T-helper 2 cell treated with Interferon-gamma antibody and Interleukin-4, amounts not matched to agents 5 μg/mL and 100 μg/mL, for 36 hours (primary cell): ENCODE measurements at regions not wholly inside any gene's neighbourhood (a gene's known extent, or its start where the extent isn't known, plus 50 kb on each side); places are given as distances from the start of the nearest gene placed in this dataset.

ENCODE experiments used
- DNase-seq: peaks from one replicate; pipeline ENCODE4 v3.0.0; 2021; ENCODE audit warnings: low spot score
- H3K27ac Mint-ChIP-seq: one replicate; pipeline ENCODE4 v1.8.0; 2021; ENCODE audit warnings: mild to moderate bottlenecking, mixed read lengths
- H3K27me3 Mint-ChIP-seq: one replicate; pipeline ENCODE4 v1.8.0; 2021; ENCODE audit warnings: low read depth, mixed read lengths
- H3K36me3 Mint-ChIP-seq: one replicate; pipeline ENCODE4 v1.8.0; 2021; ENCODE audit warnings: low read depth, mixed read lengths
- H3K4me1 Mint-ChIP-seq: one replicate; pipeline ENCODE4 v1.8.0; 2021; ENCODE audit warnings: low read depth, mixed read lengths
- H3K4me3 Mint-ChIP-seq: one replicate; pipeline ENCODE4 v1.8.0; 2022; ENCODE audit warnings: mild to moderate bottlenecking, moderate library complexity, mixed read lengths
- H3K9me3 Mint-ChIP-seq: one replicate; pipeline ENCODE4 v1.8.0; 2021; ENCODE audit warnings: mixed read lengths

- Mint-ChIP-seq H3K4me1 (no peaks in the 10 kb centered on the region), H3K4me3 (no peak overlapping the region), H3K27me3 (no peaks in the 10 kb centered on the region), H3K9me3 (peaks cover 49% of the 10 kb centered on the region), H3K27ac (no peak overlapping the region), H3K36me3 (no peaks in the 10 kb centered on the region)
- DNase-seq: no peak
Observed at GRCh38 chr10:36506697-36507496, 618.5 kb upstream of the ANKRD30A start.

DNA sequence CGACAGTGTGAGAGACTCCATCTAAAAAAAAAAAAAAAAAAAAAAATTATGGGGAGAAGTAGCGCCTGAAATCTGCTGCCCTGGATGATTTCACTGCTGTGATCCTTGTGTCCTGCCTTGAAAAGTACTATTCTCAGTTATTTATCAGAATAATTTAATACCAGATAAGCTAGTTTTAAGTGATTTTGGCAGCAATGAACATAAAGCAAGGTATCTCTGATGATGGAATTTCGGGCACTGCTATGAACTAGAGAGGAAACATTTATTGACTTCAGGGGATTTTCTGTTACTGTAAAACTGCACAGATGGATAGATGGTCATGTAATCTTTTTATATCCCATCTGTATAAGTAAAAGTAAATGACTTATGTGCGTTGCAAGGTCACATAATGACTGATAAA lies 619.1 kb upstream of the ANKRD30A start:
- no peak overlapping the region for H3K4me3 Mint-ChIP-seq
- no peak overlapping the region for H3K27ac Mint-ChIP-seq
- DNase-seq: no peak
- no peaks in the 10 kb centered on the region for H3K36me3 Mint-ChIP-seq
- no peaks in the 10 kb centered on the region for H3K4me1 Mint-ChIP-seq
- peaks cover 50% of the 10 kb centered on the region for H3K9me3 Mint-ChIP-seq
- no peaks in the 10 kb centered on the region for H3K27me3 Mint-ChIP-seq

DNA sequence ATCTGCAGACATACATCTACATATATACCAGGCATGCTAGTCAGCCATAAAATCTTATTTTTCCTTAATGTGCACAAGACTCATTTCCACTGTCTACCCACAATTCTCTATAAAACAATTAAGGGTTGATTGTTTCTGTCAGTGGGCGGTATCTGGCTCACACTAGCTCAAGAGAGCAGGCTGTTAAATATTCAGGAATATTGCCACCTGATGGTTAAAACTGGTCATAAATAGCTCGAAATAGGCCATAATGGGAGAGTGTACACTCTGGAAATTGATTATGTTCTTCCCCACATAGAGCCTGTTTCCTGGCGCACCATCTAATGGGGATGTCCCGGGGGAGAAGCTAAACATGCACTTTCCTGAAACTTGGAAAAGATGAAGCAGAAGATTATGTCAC lies 620.6 kb upstream of the ANKRD30A start:
- Mint-ChIP-seq H3K36me3 (no peaks in the 10 kb centered on the region), H3K27me3 (no peaks in the 10 kb centered on the region), H3K9me3 (peaks cover 52% of the 10 kb centered on the region), H3K4me3 (no peak overlapping the region), H3K27ac (no peak overlapping the region), H3K4me1 (no peaks in the 10 kb centered on the region)
- no peak for DNase-seq

DNA sequence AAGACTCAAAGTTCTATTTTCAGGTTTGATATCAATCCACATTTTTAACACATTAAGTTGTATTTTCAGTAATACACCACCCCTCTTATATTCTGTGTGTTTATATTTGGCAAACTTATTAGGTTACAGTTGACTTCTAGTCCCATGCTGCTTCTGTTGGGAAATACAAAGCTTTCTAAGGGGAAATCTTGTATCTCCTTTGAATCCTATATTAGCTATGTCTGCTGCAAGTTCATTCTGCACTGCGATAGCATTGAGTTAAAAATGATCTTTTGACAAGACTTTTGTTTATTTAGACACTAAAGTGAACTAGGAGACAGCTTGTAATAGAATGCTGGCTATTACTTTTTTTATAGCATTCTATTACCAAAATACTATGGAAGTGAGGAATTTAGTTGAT lies 625.1 kb upstream of the ANKRD30A start:
- no peak overlapping the region for H3K4me3 Mint-ChIP-seq
- no peaks in the 10 kb centered on the region for H3K4me1 Mint-ChIP-seq
- no peaks in the 10 kb centered on the region for H3K36me3 Mint-ChIP-seq
- peaks cover 37% of the 10 kb centered on the region for H3K9me3 Mint-ChIP-seq
- no peak overlapping the region for H3K27ac Mint-ChIP-seq
- no peak for DNase-seq
- no peaks in the 10 kb centered on the region for H3K27me3 Mint-ChIP-seq

GRCh38 chr10:36499693-36500092 lies 625.7 kb upstream of the ANKRD30A start:
- no peaks in the 10 kb centered on the region for H3K4me1 Mint-ChIP-seq
- H3K36me3 Mint-ChIP-seq: no peaks in the 10 kb centered on the region
- no peak for DNase-seq
- H3K27ac Mint-ChIP-seq: no peak overlapping the region
- H3K9me3 Mint-ChIP-seq: peaks cover 37% of the 10 kb centered on the region
- H3K4me3 Mint-ChIP-seq: no peak overlapping the region
- no peaks in the 10 kb centered on the region for H3K27me3 Mint-ChIP-seq

DNA sequence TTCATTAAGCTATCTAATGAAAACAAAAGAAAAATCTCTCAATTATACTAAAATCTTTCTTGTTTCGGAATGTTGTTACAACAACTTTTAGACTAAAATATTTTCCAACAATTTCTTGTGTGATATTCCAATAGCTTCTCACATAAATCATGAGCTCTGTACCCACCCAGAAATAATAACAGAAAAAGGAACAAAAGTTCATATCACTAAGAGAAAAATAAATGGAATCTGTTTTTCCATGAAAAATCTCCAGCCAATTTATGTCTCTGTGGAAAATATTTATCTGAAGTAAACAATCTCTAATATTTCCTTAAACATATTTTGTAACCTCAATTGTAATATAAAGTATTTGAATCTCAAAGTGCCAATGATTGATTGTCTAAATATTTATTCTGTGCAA lies 628.6 kb upstream of the ANKRD30A start:
- Mint-ChIP-seq H3K4me3 (no peak overlapping the region), H3K27me3 (no peaks in the 10 kb centered on the region), H3K4me1 (no peaks in the 10 kb centered on the region), H3K9me3 (peaks cover 28% of the 10 kb centered on the region), H3K27ac (no peak overlapping the region), H3K36me3 (no peaks in the 10 kb centered on the region)
- DNase-seq: no peak

DNA sequence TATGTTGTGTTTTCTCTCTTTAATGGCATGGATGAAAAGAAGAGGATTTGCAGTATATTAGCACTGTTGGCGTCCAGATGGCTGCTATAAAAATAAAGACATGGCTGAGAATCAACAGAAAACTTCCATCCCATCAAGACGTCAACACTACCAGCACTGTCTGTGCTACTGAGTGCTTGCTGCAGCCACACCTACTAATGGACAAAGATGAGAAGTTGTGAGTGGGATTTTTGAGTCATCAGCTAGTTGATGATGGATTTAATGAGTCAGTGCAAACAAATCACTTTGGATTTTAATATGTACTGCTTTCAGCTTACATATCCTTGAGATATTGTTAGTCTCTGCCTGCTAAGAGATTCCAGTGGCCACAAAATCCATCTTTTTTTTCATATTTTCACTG lies 631.0 kb upstream of the ANKRD30A start:
- Mint-ChIP-seq H3K27me3 (no peaks in the 10 kb centered on the region), H3K4me3 (no peak overlapping the region), H3K36me3 (no peaks in the 10 kb centered on the region), H3K9me3 (peaks cover 24% of the 10 kb centered on the region), H3K27ac (no peak overlapping the region), H3K4me1 (no peaks in the 10 kb centered on the region)
- no peak for DNase-seq

GRCh38 chr10:36493516-36493880 lies 631.9 kb upstream of the ANKRD30A start:
- no peaks in the 10 kb centered on the region for H3K27me3 Mint-ChIP-seq
- peaks cover 18% of the 10 kb centered on the region for H3K9me3 Mint-ChIP-seq
- DNase-seq: no peak
- no peaks in the 10 kb centered on the region for H3K4me1 Mint-ChIP-seq
- H3K27ac Mint-ChIP-seq: no peak overlapping the region
- H3K36me3 Mint-ChIP-seq: no peaks in the 10 kb centered on the region
- H3K4me3 Mint-ChIP-seq: no peak overlapping the region

- Mint-ChIP-seq H3K4me1 (no peaks in the 10 kb centered on the region), H3K27ac (no peak overlapping the region), H3K36me3 (no peaks in the 10 kb centered on the region), H3K27me3 (no peaks in the 10 kb centered on the region), H3K9me3 (peaks cover 24% of the 10 kb centered on the region), H3K4me3 (no peak overlapping the region)
- DNase-seq: no peak
Observed at GRCh38 chr10:36492590-36493515, 632.5 kb upstream of the ANKRD30A start.

- Mint-ChIP-seq H3K27ac (no peak overlapping the region), H3K36me3 (no peaks in the 10 kb centered on the region), H3K4me1 (no peaks in the 10 kb centered on the region), H3K27me3 (no peaks in the 10 kb centered on the region), H3K9me3 (peaks cover 25% of the 10 kb centered on the region), H3K4me3 (no peak overlapping the region)
- DNase-seq: no peak
Observed at GRCh38 chr10:36491926-36492325, 633.5 kb upstream of the ANKRD30A start.

DNA sequence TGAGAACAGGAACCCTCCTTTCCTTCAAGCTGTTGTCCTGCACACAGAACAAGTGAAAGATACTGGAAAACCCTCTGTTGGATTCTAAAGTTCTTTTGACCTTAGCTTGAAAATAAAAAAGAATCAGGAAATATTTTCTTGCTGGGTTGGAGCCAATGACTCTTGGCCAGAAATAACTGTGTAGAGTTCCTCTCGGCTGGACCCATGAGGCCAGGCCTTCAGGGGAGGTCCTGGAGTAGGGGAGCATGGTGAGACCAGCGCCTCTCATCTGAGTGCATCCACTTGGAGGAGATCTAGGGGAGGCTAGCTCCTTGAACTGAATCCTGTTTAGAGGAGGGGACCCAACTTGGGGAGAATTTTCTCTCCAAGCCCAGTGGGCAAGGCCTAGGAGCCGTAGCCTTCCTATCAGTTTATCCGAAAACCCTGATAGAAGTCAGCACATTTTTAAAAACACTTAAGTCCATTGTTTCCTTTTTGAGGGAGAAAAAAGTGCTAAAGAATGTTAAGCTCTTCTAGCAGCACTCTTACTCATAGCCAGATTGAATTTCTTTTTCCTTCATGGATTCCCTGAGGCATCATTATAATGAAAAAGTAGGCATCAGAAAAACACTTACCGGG lies 635.7 kb upstream of the ANKRD30A start:
- H3K4me1 Mint-ChIP-seq: no peaks in the 10 kb centered on the region
- DNase-seq: no peak
- H3K27ac Mint-ChIP-seq: no peak overlapping the region
- H3K27me3 Mint-ChIP-seq: no peaks in the 10 kb centered on the region
- no peak overlapping the region for H3K4me3 Mint-ChIP-seq
- peaks cover 20% of the 10 kb centered on the region for H3K9me3 Mint-ChIP-seq
- H3K36me3 Mint-ChIP-seq: no peaks in the 10 kb centered on the region

- Mint-ChIP-seq H3K4me3 (no peak overlapping the region), H3K9me3 (peaks cover 18% of the 10 kb centered on the region), H3K27me3 (no peaks in the 10 kb centered on the region), H3K36me3 (no peaks in the 10 kb centered on the region), H3K27ac (no peak overlapping the region), H3K4me1 (no peaks in the 10 kb centered on the region)
- DNase-seq: no peak
Observed at GRCh38 chr10:36489181-36489580, 636.2 kb upstream of the ANKRD30A start.

- Mint-ChIP-seq H3K4me3 (no peak overlapping the region), H3K9me3 (peaks cover 14% of the 10 kb centered on the region), H3K36me3 (no peaks in the 10 kb centered on the region), H3K4me1 (no peaks in the 10 kb centered on the region), H3K27me3 (no peaks in the 10 kb centered on the region), H3K27ac (no peak overlapping the region)
- DNase-seq: no peak
Observed at GRCh38 chr10:36488579-36488978, 636.8 kb upstream of the ANKRD30A start.

DNA sequence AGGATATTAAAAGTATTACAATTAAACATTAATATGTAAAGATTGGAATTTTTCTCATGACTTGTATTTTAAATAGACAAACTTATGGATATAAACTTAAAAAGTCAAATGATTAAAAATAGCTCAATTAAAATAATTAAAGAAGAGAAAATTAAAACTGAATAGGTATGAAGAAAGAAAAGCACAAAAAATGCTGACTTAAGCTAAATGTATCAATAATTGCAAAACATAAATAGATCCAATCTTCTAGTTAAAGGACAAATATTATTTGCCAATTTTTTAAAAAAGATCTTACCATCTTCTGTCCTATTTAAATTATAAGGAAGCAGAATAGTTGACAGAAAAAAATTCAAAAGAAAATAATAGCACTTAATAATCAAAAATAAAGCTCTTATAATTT lies 646.3 kb upstream of the ANKRD30A start:
- H3K9me3 Mint-ChIP-seq: peaks cover 22% of the 10 kb centered on the region
- no peaks in the 10 kb centered on the region for H3K4me1 Mint-ChIP-seq
- H3K27me3 Mint-ChIP-seq: no peaks in the 10 kb centered on the region
- no peak overlapping the region for H3K27ac Mint-ChIP-seq
- H3K36me3 Mint-ChIP-seq: no peaks in the 10 kb centered on the region
- no peak for DNase-seq
- no peak overlapping the region for H3K4me3 Mint-ChIP-seq
